Endothelial cell of umbilical vein (primary cell): ENCODE measurements at regions not wholly inside any gene's neighbourhood (a gene's known extent, or its start where the extent isn't known, plus 50 kb on each side); places are given as distances from the start of the nearest gene placed in this dataset.

Experiments
- CTCF ChIP-seq, 2 donors: IDR thresholded peaks; 1 replicate in 1 of 2; 2 replicates in 1 of 2; pipeline ENCODE4 v1.5.1; 2011; ENCODE audit warnings: low read length in 2 of 2, mild to moderate bottlenecking in 2 of 2, moderate library complexity in 2 of 2, control low read depth in 1 of 2, inconsistent platforms in 1 of 2, low read depth in 1 of 2; ENCODE audit not compliant: insufficient read depth in 1 of 2; ENCODE audit errors: extremely low read depth in 1 of 2
- EZH2 ChIP-seq: IDR thresholded peaks from 2 replicates; pipeline ENCODE4 v1.6.1; 2012; ENCODE audit warnings: borderline replicate concordance, low read depth, mild to moderate bottlenecking, moderate library complexity, low read length, inconsistent platforms; ENCODE audit not compliant: severe bottlenecking
- FOS ChIP-seq: IDR thresholded peaks from 2 replicates; pipeline ENCODE4 v1.6.1; 2011; ENCODE audit warnings: mild to moderate bottlenecking, low read length, moderate library complexity, borderline replicate concordance; ENCODE audit not compliant: insufficient read depth
- JUN ChIP-seq: IDR thresholded peaks from 2 replicates; pipeline ENCODE4 v1.6.1; 2011; ENCODE audit warnings: borderline replicate concordance, low read depth; ENCODE audit not compliant: insufficient read length, insufficient read depth
- MAX ChIP-seq: IDR thresholded peaks from 2 replicates; pipeline ENCODE4 v1.6.1; 2011; ENCODE audit not compliant: insufficient read depth, insufficient read length
- MYC ChIP-seq: IDR thresholded peaks from one replicate; pipeline ENCODE4 v1.6.1; 2011; ENCODE audit warnings: mild to moderate bottlenecking, low read depth, low read length
- POLR2A ChIP-seq: IDR thresholded peaks from 2 replicates; pipeline ENCODE4 v1.6.1; 2012; ENCODE audit warnings: low read depth, mild to moderate bottlenecking, control low read depth, low read length
- POLR2AphosphoS5 ChIP-seq: IDR thresholded peaks from 2 replicates; pipeline ENCODE4 v1.6.1; 2012; ENCODE audit warnings: low read depth, mild to moderate bottlenecking, control low read depth, low read length, moderate library complexity; ENCODE audit not compliant: insufficient read depth

GRCh38 chr10:77726301-77726700 lies 88.7 kb upstream of the KCNMA1 start:
- TF ChIP-seq CTCF (IDR thresholded peaks at IDR 0.05; ENCODE audit: extremely low read depth in 1 of 2, insufficient read depth in 1 of 2, low read depth in 1 of 2, low read length in 2 of 2) = no peak
- no peak for TF ChIP-seq JUN
- no peak for TF ChIP-seq POLR2A
- no peak for TF ChIP-seq EZH2
- TF ChIP-seq POLR2AphosphoS5 = no peak
- no peak for TF ChIP-seq MYC
- TF ChIP-seq MAX = no peak
- no peak for TF ChIP-seq FOS
